OCI-LY1 (cell line): ENCODE measurements at regions not wholly inside any gene's neighbourhood (a gene's known extent, or its start where the extent isn't known, plus 50 kb on each side); places are given as distances from the start of the nearest gene placed in this dataset.

Experiments used
- EZH2 ChIP-seq: fragments of 200-600 bp; sonication (generic), shearing (Covaris generic); IDR thresholded peaks from 2 replicates; pipeline ENCODE4 v1.8.0; 2017; ENCODE audit warnings: borderline replicate concordance, mixed run types, mild to moderate bottlenecking, antibody characterized with exemption, low read length, moderate library complexity, mixed read lengths
- TF ChIP-seq, protein P1 (sequence below): fragments of 200-600 bp; sonication (generic), shearing (Covaris generic); IDR thresholded peaks from 2 replicates; pipeline ENCODE4 v1.5.1; 2017; ENCODE audit warnings: mild to moderate bottlenecking, antibody characterized with exemption, low read length, moderate library complexity, mixed read lengths

- TF ChIP-seq, protein P1, sequence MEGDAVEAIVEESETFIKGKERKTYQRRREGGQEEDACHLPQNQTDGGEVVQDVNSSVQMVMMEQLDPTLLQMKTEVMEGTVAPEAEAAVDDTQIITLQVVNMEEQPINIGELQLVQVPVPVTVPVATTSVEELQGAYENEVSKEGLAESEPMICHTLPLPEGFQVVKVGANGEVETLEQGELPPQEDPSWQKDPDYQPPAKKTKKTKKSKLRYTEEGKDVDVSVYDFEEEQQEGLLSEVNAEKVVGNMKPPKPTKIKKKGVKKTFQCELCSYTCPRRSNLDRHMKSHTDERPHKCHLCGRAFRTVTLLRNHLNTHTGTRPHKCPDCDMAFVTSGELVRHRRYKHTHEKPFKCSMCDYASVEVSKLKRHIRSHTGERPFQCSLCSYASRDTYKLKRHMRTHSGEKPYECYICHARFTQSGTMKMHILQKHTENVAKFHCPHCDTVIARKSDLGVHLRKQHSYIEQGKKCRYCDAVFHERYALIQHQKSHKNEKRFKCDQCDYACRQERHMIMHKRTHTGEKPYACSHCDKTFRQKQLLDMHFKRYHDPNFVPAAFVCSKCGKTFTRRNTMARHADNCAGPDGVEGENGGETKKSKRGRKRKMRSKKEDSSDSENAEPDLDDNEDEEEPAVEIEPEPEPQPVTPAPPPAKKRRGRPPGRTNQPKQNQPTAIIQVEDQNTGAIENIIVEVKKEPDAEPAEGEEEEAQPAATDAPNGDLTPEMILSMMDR = no peak
- TF ChIP-seq EZH2 = no peak
Observed at GRCh38 chr2:7795778-7796563, 878.8 kb downstream of the RNF144A start.
